GM20000 (cell line): ENCODE measurements at regions not wholly inside any gene's neighbourhood (a gene's known extent, or its start where the extent isn't known, plus 50 kb on each side); places are given as distances from the start of the nearest gene placed in this dataset.
"Not testable (repeated sequence)": the region's sequence is repeated elsewhere in the genome, so short reads cannot be mapped to it uniquely, and the experiment has no call there.

Source experiments
- DNase-seq: peaks from one replicate; pipeline ENCODE4 v3.0.0; 2012; ENCODE audit warnings: low spot score
- TF ChIP-seq, protein P1 (sequence below): IDR thresholded peaks from 2 replicates; pipeline ENCODE4 v1.5.1; 2012; ENCODE audit warnings: mild to moderate bottlenecking, control low read depth; ENCODE audit errors: extremely low read depth, missing control alignments

- TF ChIP-seq, protein P1, sequence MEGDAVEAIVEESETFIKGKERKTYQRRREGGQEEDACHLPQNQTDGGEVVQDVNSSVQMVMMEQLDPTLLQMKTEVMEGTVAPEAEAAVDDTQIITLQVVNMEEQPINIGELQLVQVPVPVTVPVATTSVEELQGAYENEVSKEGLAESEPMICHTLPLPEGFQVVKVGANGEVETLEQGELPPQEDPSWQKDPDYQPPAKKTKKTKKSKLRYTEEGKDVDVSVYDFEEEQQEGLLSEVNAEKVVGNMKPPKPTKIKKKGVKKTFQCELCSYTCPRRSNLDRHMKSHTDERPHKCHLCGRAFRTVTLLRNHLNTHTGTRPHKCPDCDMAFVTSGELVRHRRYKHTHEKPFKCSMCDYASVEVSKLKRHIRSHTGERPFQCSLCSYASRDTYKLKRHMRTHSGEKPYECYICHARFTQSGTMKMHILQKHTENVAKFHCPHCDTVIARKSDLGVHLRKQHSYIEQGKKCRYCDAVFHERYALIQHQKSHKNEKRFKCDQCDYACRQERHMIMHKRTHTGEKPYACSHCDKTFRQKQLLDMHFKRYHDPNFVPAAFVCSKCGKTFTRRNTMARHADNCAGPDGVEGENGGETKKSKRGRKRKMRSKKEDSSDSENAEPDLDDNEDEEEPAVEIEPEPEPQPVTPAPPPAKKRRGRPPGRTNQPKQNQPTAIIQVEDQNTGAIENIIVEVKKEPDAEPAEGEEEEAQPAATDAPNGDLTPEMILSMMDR, result no peak
- DNase-seq, result no peak
Measured at GRCh38 chr13:67515895-67516294, 285.8 kb upstream of the PCDH9 start.

GRCh38 chr13:67509018-67509417 lies 278.9 kb upstream of the PCDH9 start:
- no peak for DNase-seq
- TF ChIP-seq, protein P1, result no peak

DNA sequence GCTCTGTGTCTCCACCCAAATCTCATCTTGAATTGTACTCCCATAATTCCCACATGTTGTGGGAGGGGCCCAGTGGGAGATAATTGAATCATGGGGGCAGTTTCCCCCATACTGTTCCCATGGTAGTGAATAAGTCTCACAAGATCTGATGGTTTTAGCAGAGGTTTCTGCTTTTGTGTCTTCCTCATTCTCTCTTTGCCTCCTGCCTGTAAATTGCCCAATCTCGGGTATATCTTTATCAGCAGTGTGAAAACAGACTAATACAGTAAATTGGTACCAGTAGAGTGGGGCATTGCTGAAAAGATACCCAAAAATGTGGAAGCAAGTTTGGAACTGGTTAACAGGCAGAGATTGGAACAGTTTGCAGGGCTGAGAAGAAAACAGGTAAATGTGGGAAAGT lies 278.1 kb upstream of the PCDH9 start:
- not testable (repeated sequence) for DNase-seq

- TF ChIP-seq, protein P1, result no peak
- DNase-seq, result no peak
Measured at GRCh38 chr13:67506407-67506806, 276.3 kb upstream of the PCDH9 start.

DNA sequence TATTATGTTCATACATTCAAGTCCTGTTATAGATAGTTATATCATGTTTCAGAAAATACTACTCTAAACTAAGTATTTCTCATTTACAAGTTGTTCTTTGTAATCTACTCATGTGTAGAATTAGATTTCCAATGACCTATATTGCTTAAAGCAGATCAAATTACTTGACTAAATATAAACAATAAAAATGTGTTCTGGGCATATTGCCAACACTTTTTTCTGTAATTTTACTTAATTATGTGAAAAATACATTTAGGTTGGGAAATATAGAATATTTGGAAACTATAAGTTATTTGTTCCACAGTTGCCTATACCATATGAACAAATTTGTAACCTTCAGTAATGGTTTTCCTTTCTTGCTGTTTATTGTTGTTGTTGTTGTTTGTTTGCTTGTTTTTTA lies 275.2 kb upstream of the PCDH9 start:
- no peak for DNase-seq
- TF ChIP-seq, protein P1, result no peak

DNA sequence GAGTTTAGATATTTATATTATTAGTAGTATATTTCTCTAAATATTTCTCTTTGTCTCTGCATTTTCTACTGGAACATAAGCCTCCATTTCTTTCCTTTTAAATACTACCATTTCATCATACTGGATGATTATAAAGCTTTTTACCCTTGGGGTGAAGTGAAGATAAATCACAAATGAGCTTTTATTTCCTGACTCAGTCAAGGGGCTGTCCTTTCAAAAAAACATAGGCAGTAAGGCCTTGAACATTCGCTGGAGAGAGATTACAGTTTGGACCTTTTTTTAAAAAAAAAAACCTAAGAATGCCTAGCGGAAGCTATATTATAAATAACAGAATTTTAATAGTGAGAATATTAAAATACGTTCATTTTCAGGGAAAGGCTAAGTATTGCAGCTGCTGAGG lies 268.8 kb upstream of the PCDH9 start:
- DNase-seq, result no peak
- TF ChIP-seq, protein P1, result no peak

GRCh38 chr13:67493835-67494234 lies 263.7 kb upstream of the PCDH9 start:
- no peak for DNase-seq
- TF ChIP-seq, protein P1, result no peak

DNA sequence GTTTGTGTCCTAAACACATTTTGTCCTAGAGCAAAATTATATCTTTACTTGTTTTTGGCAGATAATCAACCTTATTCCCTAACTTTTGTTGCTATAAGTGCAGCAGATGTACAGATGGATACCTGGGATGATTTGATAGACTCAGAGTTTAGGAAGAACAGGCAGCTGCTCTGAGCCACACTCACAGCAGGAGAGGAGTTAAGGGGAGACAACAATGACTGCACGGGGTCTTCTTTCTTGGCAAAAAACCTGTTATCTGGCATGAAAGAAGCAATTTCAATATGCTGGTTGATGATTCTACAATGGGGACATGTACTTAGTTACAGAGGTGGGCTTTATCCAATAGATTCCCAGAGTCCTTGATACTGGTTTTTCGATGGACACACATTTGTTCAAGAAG lies 258.9 kb upstream of the PCDH9 start:
- TF ChIP-seq, protein P1, result no peak
- no peak for DNase-seq
